ENCODE measurements at regions not wholly inside any gene's neighbourhood (a gene's known extent, or its start where the extent isn't known, plus 50 kb on each side); places are given as distances from the start of the nearest gene placed in this dataset.

DNA sequence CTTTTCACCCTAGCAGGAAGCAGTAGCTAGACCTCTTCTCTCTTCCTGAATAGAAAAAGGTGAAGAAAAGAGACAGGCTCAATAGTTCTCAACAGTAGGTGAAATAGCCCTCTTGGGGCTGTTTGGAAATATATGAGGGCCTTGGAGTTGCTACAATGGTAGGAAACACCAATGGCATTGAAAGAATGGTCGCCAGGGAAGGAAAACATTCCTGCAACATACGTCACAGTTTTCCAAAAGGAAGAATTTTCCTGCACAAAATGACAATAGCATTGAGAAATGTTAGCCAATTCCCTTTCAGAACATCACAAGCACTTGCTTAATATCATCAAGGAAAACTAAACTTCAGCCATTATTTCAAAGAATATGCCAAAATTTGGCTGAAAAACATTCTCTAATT, 484.5 kb downstream of the IGSF11 start:
- H3K27ac Mint-ChIP-seq, result no peak overlapping the region
- H3K9me3 Mint-ChIP-seq, result peaks cover 10% of the 10 kb centered on the region
- H3K36me3 Mint-ChIP-seq (ENCODE audit: low read depth), result no peaks in the 10 kb centered on the region
- intact Hi-C loops (cut with micrococcal nuclease), result no loop called here
- no peak overlapping the region for H3K4me3 Mint-ChIP-seq
- H3K27me3 Mint-ChIP-seq, result no peaks in the 10 kb centered on the region
- H3K4me1 Mint-ChIP-seq (ENCODE audit: low read depth), result no peaks in the 10 kb centered on the region

DNA sequence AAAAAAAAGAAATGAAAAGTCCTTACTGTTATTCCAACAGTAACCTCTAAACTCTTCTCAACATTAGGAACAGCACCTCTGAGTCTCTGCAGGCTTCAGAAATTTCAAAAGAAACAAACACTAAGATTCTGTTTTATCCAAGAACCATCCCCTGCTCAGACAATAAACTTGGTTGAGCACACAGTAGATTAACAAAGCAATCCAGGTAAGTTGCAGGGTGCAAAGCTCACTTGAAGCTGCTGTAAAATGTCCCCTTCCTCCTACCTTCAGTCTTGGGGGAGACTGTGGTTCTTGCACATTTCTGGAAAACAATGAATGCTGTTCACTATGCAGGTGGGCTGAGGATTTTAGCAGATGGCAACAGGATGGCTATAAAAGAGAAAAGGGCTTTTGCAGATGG, 484.1 kb downstream of the IGSF11 start:
- Mint-ChIP-seq H3K36me3 (ENCODE audit: low read depth) (no peaks in the 10 kb centered on the region), H3K27ac (no peak overlapping the region), H3K4me1 (ENCODE audit: low read depth) (no peaks in the 10 kb centered on the region), H3K4me3 (no peak overlapping the region), H3K27me3 (no peaks in the 10 kb centered on the region), H3K9me3 (peaks cover 6% of the 10 kb centered on the region)
- intact Hi-C loops (cut with micrococcal nuclease), result no loop called here

DNA sequence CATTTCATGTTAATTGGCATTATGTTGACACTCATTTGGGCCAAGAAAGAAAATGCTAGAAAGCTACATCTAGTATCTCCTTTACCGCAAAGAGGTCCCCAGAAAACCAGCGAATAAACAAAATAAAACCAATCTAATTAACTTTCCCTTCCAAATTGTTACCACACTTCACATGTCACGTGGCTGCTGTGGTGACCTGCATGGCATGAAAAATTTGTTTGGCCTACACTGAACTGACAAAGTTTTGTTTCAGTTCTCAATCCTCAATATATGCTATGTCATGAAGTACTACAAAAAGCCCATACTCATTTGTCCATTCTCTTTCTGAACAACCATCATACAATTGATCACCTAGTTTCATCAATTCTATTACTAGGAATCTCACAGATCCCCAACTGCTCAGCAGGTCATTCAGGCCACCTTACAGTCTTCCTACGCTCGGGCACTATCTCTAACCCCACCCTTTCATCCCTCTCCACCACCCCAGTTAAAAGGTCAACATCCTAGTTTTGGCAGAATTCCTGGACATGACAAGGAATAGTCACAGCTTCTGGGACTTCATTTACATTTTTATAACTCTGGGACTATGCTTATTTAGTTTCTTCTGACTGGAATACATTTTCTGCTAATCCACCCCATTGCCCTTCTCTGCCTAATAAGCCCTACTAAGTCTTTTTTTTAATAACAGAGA, 480.4 kb downstream of the IGSF11 start:
- Mint-ChIP-seq H3K4me3 (no peak overlapping the region), H3K36me3 (ENCODE audit: low read depth) (no peaks in the 10 kb centered on the region), H3K4me1 (ENCODE audit: low read depth) (no peaks in the 10 kb centered on the region), H3K27ac (no peak overlapping the region), H3K9me3 (peaks cover 6% of the 10 kb centered on the region), H3K27me3 (no peaks in the 10 kb centered on the region)
- intact Hi-C loops (cut with micrococcal nuclease), result no loop called here

DNA sequence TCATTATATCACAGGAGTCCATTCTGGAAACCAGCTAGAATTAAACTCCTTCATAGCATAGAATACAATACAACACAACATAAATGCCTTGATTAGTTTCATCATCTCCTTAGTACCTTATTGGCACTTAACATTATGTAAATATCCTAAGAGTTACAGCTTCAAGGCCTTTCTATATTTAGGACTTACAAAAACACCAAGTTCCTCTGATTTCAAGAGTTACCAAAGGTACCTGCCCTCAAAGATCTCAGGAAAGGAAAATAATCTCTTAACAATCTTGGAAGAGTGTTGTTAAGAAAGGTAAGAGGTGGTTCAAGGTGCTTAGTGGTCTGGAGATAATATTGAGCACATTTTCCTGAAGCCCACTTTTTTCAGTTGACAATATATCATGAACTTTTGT, 477.7 kb downstream of the IGSF11 start:
- Mint-ChIP-seq H3K4me1 (ENCODE audit: low read depth) (no peaks in the 10 kb centered on the region), H3K27me3 (no peaks in the 10 kb centered on the region), H3K36me3 (ENCODE audit: low read depth) (no peaks in the 10 kb centered on the region), H3K9me3 (peaks cover 10% of the 10 kb centered on the region), H3K4me3 (no peak overlapping the region), H3K27ac (no peak overlapping the region)
- intact Hi-C loops (cut with micrococcal nuclease), result no loop called here

DNA sequence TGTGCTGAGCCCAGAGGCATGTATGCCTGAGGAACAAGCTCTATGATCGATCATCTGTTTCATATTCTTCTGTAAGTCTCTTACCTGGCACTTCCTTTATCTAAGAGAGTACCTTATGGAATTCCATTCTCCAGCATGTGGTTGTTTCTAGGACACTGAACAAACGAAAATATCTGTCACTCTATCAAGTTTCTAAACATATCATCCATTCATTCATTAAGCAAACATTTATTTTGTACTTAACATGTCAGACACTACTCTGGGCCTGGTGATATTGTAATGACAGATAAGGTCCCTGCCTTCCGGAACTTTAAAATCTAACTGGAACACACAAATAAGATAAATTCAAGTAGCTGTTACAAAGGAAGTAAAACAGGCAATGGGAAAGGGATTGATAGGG, 477.1 kb downstream of the IGSF11 start:
- H3K27ac Mint-ChIP-seq, result no peak overlapping the region
- no peaks in the 10 kb centered on the region for H3K36me3 Mint-ChIP-seq (ENCODE audit: low read depth)
- no peak overlapping the region for H3K4me3 Mint-ChIP-seq
- no peaks in the 10 kb centered on the region for H3K4me1 Mint-ChIP-seq (ENCODE audit: low read depth)
- H3K9me3 Mint-ChIP-seq, result peaks cover 13% of the 10 kb centered on the region
- intact Hi-C loops (cut with micrococcal nuclease), result no loop called here
- no peaks in the 10 kb centered on the region for H3K27me3 Mint-ChIP-seq

DNA sequence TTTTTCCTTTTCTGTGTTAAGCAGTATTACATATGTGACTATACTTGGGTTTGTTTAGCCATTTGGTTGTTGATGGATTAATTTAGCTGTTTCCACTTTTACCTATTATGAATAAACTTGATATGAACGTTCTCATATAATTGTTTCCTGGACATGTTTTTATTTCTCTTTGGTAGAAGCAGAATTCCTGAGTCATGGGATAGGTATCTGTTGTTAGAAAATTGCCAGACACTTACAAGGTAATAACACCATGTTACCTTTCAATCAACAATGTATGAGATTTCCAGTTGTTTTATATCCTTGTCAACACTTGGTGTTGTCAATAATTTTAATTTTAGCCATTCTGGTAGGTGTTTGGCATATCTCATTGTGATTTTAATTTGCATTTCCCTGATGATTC, 475.4 kb downstream of the IGSF11 start:
- Mint-ChIP-seq H3K27ac (no peak overlapping the region), H3K4me1 (ENCODE audit: low read depth) (no peaks in the 10 kb centered on the region), H3K36me3 (ENCODE audit: low read depth) (no peaks in the 10 kb centered on the region), H3K4me3 (no peak overlapping the region), H3K9me3 (peaks cover 17% of the 10 kb centered on the region), H3K27me3 (no peaks in the 10 kb centered on the region)
- intact Hi-C loops (cut with micrococcal nuclease), result no loop called here

DNA sequence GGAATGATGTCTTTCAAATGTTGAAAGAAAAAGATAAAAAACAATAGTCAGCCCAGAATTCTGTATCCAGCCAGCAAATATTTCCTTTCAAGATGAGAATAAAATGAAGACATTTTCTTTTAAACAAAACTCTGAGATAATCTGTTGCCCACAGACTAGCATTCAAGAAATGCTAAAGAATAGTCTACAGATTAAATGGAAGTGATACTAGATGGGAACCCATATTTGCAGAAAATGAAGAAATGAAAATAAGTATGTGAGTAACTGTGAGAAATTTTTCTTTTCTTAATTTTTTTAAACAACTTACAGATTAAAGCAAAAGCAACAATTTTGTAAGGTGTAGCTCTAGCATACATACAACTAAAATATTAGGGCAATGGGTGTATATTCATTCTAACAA, 469.8 kb downstream of the IGSF11 start:
- Mint-ChIP-seq H3K4me1 (ENCODE audit: low read depth) (no peaks in the 10 kb centered on the region), H3K27ac (no peak overlapping the region), H3K9me3 (peaks cover 45% of the 10 kb centered on the region), H3K36me3 (ENCODE audit: low read depth) (no peaks in the 10 kb centered on the region), H3K27me3 (no peaks in the 10 kb centered on the region), H3K4me3 (no peak overlapping the region)
- intact Hi-C loops (cut with micrococcal nuclease), result no loop called here

DNA sequence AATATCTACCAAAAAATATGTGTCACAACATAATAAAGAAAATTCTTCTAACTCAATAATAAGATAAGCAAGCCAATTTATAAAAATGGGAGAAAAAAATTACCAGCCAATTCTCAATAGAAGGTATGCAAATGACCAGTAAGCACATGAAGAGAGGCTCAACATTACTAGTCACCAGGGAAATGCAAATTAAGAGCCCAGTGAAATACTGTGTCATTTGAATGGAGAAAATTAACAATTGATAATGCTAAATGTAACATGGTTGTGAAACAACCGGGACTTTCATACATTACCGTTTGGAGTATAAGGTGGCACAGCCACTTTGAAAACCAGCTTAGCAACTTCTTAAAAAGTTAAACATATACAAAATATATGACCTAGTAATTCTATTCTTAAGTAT, 460.7 kb downstream of the IGSF11 start:
- Mint-ChIP-seq H3K4me3 (no peak overlapping the region), H3K36me3 (ENCODE audit: low read depth) (no peaks in the 10 kb centered on the region), H3K27ac (no peak overlapping the region), H3K27me3 (no peaks in the 10 kb centered on the region), H3K4me1 (ENCODE audit: low read depth) (no peaks in the 10 kb centered on the region), H3K9me3 (peaks cover 36% of the 10 kb centered on the region)
- intact Hi-C loops (cut with micrococcal nuclease), result no loop called here

DNA sequence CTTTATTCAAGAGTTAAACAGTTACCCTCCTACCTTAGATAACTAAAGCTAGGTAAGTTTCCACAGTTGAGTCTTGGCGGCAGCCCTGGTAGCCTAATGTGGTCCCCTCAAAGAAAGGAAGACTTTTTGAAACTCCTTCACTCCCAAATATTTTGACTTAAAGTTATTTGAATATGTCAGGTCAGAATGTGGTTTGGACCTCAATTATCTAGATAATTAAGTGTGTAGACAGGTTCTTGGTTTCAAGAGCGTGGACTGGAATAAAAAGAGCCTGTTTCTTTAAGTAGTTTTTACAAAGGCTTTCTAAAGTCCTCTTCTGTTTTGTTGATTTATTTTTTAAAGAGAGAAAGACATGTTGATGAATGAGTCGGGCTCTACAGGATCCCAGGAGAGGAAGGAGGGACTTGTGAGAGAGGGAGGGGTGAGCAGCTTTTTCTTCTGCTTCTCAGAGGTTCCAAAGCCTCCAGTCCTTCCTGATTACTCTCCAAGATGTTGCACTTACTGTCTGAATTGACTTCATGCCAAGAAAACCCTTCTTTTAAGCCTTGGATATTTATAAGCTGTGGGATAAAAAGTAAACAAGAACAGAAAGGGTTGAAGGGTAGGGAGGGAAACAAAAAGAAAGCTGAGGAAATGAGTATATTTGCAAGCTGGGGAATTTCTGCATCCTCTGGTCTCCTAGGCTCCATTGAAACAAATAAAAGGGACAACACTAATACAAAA, 457.4 kb downstream of the IGSF11 start:
- Mint-ChIP-seq H3K4me1 (ENCODE audit: low read depth) (no peaks in the 10 kb centered on the region), H3K9me3 (peaks cover 3% of the 10 kb centered on the region), H3K36me3 (ENCODE audit: low read depth) (no peaks in the 10 kb centered on the region), H3K4me3 (no peak overlapping the region), H3K27me3 (no peaks in the 10 kb centered on the region), H3K27ac (no peak overlapping the region)
- intact Hi-C loops (cut with micrococcal nuclease), result no loop called here

DNA sequence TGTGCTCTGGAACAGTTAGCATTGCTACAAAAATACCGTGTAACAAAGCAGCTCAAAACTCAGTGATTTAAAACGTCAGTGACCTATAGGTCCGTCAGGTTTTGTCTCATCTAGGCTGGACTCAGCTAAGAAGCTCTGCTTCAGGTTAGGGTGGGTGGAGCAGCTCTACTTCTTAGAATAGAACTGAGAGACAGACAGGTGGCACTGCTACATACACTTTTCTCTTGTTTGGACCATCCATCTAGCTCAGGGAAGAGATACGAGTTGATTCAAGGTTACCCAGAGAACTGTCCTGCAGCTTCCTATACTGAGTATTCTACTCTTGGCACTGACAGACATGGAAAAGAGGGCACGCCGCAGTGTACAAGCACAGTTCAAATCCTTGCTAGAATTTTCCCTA, 456.1 kb downstream of the IGSF11 start:
- Mint-ChIP-seq H3K27me3 (no peaks in the 10 kb centered on the region), H3K27ac (no peak overlapping the region), H3K4me3 (no peak overlapping the region), H3K36me3 (ENCODE audit: low read depth) (no peaks in the 10 kb centered on the region), H3K9me3 (no peaks in the 10 kb centered on the region), H3K4me1 (ENCODE audit: low read depth) (no peaks in the 10 kb centered on the region)
- intact Hi-C loops (cut with micrococcal nuclease), result no loop called here

DNA sequence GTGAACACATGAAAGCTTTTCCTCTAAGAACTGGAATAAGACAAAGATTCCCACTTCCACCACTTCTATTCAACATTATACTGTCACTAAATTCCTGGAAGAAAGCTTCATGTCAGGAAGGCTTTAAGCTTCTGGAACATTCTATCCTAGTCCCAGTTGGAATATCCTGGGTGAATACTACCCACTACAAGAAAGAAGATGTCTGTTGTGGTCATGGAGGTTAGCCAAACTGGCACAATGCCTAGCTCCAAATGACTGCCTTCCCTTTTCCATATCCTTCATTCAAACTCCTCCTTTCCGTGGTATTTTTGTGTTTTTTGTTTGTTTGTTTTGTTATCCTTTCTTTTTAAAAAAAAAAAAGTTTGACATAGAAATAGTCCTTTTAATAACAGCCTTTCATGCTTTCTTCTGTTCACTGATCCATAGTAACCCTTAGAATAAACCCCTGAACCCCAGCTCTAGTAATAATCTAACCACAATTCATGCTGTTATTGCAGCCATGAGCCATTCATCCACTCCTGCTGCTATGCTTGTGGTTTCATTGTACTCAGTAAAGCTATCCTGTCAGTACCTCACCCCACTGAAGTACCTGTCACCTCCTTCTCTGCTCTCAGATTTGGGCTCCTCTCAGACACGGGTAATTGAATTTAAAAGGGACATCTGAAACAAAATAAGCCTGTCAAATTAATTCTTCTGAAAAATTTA, 447.5 kb downstream of the IGSF11 start:
- H3K36me3 Mint-ChIP-seq (ENCODE audit: low read depth), result no peaks in the 10 kb centered on the region
- H3K27ac Mint-ChIP-seq, result no peak overlapping the region
- intact Hi-C loops (cut with micrococcal nuclease), result no loop called here
- H3K27me3 Mint-ChIP-seq, result no peaks in the 10 kb centered on the region
- no peaks in the 10 kb centered on the region for H3K4me1 Mint-ChIP-seq (ENCODE audit: low read depth)
- no peak overlapping the region for H3K4me3 Mint-ChIP-seq
- H3K9me3 Mint-ChIP-seq, result peaks cover 38% of the 10 kb centered on the region

DNA sequence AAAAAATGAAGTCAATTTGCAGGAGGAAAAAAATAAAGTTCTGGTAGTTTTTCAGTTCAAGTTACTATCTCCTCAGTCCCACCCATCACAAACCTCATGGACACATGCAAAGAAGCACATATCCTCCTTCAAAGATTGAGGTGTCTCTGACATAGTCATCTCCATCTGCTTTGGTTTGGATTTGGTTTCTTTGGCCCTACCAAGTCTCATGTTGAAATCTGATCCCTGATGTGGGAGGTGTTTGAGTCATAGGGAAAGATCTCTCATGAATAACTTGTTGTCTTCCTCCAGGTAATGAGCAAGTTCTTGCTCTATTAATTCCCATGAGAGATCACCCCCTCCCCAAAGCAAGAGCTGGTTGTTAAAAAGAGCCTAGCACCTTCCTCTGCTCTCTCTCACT, 446.8 kb downstream of the IGSF11 start:
- intact Hi-C loops (cut with micrococcal nuclease), result no loop called here
- Mint-ChIP-seq H3K9me3 (peaks cover 38% of the 10 kb centered on the region), H3K4me3 (no peak overlapping the region), H3K36me3 (ENCODE audit: low read depth) (no peaks in the 10 kb centered on the region), H3K27me3 (no peaks in the 10 kb centered on the region), H3K27ac (no peak overlapping the region), H3K4me1 (ENCODE audit: low read depth) (no peaks in the 10 kb centered on the region)

DNA sequence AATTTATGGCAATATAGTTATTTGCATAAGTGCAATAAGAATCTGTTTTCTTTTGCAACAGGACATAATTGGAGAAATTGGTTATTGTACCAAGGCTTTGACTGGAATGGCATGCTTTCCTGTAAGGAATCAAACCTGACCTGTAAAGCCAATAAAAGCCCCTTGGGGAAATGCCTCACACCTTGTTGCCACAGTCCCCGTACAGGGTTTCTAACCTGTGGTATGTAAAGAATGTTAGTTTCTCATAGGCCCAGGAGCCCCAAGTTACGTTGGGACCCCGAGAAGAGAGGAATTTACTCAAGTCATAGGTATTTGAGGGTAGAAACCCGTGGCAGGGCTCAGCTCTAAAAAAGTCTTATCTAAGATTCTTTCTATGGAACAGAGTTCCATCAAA, 441.4 kb downstream of the IGSF11 start:
- H3K27ac Mint-ChIP-seq, result no peak overlapping the region
- no peaks in the 10 kb centered on the region for H3K27me3 Mint-ChIP-seq
- no peaks in the 10 kb centered on the region for H3K4me1 Mint-ChIP-seq (ENCODE audit: low read depth)

DNA sequence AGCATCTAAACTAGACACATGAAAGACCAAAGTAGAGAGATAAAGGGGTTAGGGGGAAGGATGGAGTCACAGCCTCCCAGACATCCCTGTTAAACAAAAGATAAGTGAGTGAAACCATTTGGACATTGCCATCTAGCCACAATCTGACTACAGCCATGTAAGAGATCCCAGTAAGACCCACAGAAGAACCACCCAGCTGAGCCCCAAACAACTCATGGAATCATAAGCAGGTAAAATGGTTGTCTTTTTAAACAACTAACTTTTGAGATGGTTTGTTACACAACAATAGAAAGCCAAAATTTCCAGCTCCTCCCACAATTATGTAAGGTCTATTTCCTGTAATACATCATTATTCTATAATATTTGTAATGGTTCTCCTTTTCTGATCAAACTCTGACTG, 437.5 kb downstream of the IGSF11 start:
- H3K9me3 Mint-ChIP-seq, result peaks cover 40% of the 10 kb centered on the region
- no peaks in the 10 kb centered on the region for H3K36me3 Mint-ChIP-seq (ENCODE audit: low read depth)
- H3K27me3 Mint-ChIP-seq, result no peaks in the 10 kb centered on the region
- H3K27ac Mint-ChIP-seq, result no peak overlapping the region
- no peaks in the 10 kb centered on the region for H3K4me1 Mint-ChIP-seq (ENCODE audit: low read depth)
- H3K4me3 Mint-ChIP-seq, result no peak overlapping the region
- intact Hi-C loops (cut with micrococcal nuclease), result no loop called here

More for the DNA sequence above, 441.4 kb downstream of the IGSF11 start:
- intact Hi-C loops (cut with micrococcal nuclease), result no loop called here
- H3K36me3 Mint-ChIP-seq (ENCODE audit: low read depth), result no peaks in the 10 kb centered on the region
- H3K4me3 Mint-ChIP-seq, result no peak overlapping the region
- H3K9me3 Mint-ChIP-seq, result peaks cover 73% of the 10 kb centered on the region
